HG03045 (cell line): ENCODE measurements at regions not wholly inside any gene's neighbourhood (a gene's known extent, or its start where the extent isn't known, plus 50 kb on each side); places are given as distances from the start of the nearest gene placed in this dataset.

ENCODE experiments used
- ATAC-seq: cut with Tn5 transposase; IDR thresholded peaks from one replicate; pipeline ENCODE4 v1.9.1; 2021; ENCODE audit warnings: mild to moderate bottlenecking, moderate library complexity; ENCODE audit not compliant: unreplicated experiment

DNA sequence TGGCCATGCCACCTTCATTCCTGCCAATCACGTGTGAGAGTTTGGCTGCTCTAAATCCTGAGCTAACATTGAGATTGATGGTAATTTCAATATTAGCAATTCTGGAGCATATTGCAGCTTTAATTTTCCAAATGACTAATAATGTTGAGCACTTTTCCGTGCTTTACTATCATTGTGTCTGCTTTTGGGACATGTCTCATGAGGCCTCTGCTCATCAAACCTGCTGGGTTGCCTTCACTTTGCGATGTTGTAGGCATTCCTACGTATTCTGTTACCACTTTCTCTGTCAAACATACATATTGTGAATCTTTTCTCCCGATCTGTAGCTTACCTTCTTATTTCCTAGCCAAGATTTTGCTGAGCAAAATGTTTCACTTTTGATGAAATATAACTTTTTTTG is 466.6 kb downstream of the GALR1 start:
- no peak for ATAC-seq

DNA sequence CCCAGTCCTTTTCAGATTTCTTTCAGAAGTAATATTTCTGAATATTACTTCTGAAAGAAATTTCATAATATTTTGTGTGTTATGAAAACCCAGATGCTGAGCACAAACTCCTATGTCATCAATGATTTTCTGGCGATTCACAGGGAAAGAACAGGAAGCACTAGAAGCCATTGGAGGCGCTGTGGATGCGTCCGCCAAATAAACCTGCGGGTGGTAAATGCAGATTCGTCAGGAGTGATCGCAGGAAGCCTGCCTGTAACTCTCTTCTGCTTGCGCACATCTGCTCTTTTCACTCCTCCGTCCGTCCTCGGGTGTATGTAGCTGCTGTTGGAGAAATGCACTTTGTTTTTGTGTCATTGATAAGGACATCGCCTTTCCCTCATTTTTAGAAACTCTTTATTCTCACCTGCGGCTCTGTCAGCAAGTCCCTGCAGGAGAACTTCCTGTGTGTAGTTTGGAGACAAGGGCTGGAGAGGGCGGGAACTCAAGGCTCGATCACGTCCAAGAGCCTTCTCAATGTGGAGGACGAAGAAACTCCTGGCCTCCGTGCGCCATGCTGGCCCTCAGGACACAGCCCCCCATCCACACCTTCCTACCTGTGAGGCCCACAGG is 483.8 kb downstream of the GALR1 start:
- ATAC-seq = no peak

- no peak for ATAC-seq
These were observed 487.2 kb downstream of the GALR1 start for GRCh38 chr18:77736842-77737241.

DNA sequence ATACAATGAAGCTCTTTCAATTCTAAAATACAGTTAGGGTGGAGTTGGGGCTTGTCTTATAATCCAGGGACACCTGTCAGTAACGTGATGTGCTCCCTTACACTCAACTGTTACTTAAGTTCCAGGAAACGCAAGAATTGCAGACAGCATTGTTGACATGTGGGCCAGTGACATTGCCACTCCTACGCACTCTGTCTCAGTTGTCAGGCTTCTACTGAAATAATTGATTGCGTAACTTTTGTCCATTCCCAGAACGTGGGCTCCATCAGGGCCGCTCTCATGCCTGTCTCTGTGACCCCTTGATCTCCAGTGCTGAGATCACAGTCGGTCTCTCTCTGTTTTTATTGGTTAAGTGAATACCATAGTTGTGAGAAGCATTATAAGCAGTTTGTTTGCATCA is 487.8 kb downstream of the GALR1 start:
- ATAC-seq = no peak

- no peak for ATAC-seq
These were observed 499.4 kb downstream of the GALR1 start for GRCh38 chr18:77749089-77749488.

DNA sequence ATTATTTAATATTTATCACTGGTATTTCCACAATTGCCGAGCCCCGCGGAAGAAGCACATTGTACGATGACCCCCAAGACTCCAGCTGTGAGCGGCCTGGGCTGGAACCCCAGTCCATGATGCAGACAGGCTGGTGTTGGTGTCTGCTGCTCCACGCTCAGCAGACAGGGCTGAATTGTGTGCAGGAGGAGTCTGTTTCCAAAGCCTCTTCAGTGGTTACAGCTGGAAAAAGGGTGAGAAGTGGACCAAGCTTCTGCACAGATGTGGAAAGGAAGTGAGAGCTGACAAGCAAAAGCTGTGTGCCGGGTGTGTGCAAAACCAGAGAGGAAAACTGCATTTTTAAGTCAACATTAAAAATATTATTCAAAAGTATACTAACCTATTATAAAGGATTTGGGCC is 500.4 kb downstream of the GALR1 start:
- ATAC-seq = no peak

DNA sequence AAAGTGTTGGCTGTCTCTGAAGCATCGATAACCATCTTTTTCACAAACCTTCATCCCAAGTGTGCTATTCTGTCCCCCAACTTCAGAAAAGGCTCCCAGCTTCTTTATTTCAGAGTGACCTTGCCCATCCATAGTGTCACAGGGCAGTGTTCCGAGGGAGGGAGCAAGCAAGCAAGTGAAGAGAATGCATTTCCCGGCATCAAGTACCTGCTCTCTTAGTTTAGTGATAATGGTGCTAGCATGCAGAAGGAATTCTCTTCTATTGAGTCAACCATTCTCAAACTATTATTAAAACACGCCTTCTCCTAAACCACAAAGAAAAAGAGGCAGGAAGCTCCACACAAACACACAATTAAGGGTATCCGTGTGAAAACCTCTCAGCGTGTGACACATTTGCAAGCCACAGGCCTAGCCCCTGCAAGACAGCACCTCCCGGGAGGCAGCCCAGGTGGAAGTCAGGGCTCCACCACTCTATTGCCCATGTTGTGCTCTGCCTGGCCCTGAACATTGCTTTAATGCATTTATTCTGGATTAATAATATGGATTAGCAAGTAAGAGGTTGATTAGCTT is 504.9 kb downstream of the GALR1 start:
- no peak for ATAC-seq

DNA sequence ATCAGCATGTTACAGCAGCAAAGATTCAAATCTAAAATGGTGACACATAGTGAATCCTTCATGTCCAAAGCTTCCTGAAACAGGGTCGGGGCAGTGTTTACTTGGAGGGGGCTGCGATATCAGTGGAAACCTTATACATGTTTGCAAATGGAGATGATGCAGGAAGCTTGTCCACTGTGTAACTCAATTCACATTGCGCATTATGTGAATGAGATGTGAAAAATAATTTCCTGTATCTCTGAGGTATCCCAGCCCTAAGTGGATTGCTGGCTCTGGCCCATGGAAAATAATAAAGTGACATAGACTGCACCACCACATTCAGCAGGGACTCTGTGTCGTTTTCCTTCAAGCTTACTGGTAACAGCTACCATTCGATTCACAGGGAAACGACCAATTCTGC is 505.5 kb downstream of the GALR1 start:
- ATAC-seq = no peak

GRCh38 chr18:77761332-77761731 is 511.7 kb downstream of the GALR1 start:
- no peak for ATAC-seq

GRCh38 chr18:77762014-77762413 is 512.4 kb downstream of the GALR1 start:
- ATAC-seq = no peak

GRCh38 chr18:77762642-77763041 is 513.0 kb downstream of the GALR1 start:
- no peak for ATAC-seq

DNA sequence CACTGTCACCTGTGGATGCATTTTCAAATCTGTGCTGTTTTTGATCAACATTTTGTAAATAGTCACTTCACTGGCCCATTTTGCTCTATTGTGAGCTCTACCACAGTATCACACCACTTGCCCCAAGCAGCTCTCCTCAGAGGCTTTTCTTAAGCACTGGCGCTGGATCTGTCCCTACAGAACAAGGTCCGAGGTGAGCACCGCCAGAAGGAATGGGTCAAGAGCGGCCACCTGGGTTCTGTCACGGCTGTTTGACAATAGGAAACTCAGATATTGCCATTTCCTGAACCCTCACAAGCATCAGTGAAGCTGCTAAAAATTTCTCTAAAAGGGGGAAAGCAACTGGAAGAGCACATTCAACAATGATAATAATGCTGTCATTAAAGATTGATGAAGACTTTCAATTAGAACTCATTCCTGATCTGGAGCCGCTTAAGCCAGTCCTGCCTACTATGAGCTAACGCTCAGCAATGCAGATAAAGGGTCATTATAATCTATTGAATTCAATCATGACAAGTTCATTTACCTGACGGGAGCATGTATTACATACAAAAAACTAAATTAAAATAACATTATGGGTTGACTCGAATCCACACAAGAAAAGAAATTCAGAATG is 514.0 kb downstream of the GALR1 start:
- no peak for ATAC-seq

DNA sequence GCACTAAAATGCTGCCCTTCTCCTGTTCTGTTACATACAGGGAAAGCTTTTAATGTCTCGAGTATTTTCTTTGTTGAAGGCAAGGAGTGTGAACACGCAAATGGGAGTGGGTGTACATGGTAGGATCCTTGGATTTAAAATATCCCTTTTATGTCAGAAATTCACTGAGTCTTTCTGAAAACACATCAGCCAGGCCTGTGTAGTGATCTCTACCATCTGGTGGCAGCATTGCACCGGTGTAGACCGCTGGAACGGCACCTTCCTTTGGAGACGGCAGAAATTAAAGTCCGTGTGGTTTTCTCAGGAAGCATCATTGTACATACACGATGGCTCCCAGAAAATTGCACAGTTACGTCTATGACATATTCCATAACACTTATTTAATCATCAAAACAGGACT is 515.8 kb downstream of the GALR1 start:
- no peak for ATAC-seq

GRCh38 chr18:77766421-77766820 is 516.8 kb downstream of the GALR1 start:
- ATAC-seq = no peak

DNA sequence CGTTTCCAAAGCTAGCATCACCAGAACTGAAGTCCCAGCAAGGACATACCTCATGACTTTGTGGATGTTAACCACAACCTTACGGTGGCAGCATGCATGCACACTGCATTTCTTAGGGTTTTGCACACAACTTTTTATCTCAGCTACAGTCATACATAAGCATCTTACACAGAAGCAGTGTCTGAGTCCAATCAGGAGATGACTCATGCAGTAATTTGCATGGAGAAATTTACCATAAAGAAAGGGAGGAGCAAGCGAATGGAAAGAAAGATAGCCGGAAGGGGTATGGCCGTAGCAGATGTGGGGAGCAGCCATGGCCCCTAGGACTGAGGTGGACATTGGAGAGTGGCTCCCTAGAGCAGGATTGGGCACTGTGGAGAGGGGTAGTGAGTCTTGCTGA is 522.5 kb downstream of the GALR1 start:
- no peak for ATAC-seq

DNA sequence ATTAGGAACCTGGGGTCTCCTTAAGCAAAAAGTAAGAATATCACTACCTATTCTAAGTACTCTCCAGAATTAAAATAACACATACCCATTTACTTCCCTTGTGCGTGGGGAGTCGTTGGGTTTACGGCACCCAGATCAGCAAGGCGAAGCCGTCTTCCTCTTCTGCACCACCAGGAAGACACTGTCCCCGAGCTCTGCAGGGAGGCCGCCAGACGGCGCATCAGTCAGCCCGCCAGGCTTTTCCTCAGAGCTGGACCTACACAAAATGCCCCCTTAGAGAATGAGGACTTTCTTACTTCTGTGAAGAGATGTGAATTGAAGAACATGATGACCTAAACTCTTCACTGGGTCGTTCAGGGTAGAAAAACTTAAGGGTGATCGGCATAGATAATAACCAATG is 526.5 kb downstream of the GALR1 start:
- no peak for ATAC-seq

DNA sequence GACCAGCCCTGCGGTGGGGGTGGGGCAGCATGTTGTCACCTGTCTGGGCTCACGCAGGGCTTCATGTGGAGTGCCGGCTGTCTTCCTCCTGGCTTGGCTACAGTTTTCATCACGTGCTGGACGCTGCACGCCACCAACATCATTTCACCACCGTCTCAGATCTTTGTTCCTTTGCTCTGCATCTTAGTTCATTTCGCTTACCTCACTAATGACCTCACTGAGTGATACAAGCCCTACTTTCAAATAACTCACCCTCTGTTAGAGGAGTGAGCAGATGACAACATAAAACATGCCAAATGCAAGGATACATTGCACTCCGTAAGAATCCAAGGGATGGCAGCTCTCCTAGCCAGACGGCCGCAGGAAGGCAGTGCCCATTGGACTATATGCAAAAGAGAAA is 527.5 kb downstream of the GALR1 start:
- ATAC-seq = no peak

- ATAC-seq = no peak
These were observed 535.2 kb downstream of the GALR1 start for GRCh38 chr18:77784759-77785379.

GRCh38 chr18:77785415-77785975 is 535.8 kb downstream of the GALR1 start:
- ATAC-seq = no peak

DNA sequence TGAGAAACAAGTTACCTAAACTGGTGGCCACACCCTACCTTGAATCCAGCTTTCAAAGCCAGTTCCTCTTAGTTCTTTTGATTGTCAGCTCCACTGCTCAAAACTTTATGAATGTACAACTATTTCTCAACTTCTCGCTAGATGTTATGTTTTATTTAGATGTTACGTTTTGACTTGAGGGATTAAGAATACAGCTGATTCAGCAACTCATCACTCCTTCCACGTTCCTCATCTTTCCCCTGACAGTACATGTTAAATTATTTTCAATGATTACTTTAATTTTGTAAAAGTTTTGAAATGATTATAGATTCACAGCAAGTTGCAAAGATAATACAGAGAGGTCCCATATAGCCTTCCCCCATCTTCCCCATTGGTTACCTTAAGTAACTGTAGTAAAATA is 553.4 kb downstream of the GALR1 start:
- no peak for ATAC-seq

GRCh38 chr18:77804382-77804781 is 554.7 kb downstream of the GALR1 start:
- ATAC-seq = no peak

GRCh38 chr18:77807650-77808049 is 558.0 kb downstream of the GALR1 start:
- no peak for ATAC-seq
